ES-I3 (cell line): ENCODE measurements at regions not wholly inside any gene's neighbourhood (a gene's known extent, or its start where the extent isn't known, plus 50 kb on each side); places are given as distances from the start of the nearest gene placed in this dataset.

Source experiments
- H3K36me3 ChIP-seq: 2 replicates; pipeline ENCODE4 v1.6.1; 2013; ENCODE audit warnings: mild to moderate bottlenecking, low read length, control low read depth, moderate library complexity; ENCODE audit not compliant: insufficient read depth
- H3K4me1 ChIP-seq: 2 replicates; pipeline ENCODE4 v1.6.1; 2013; ENCODE audit warnings: mild to moderate bottlenecking, control low read depth, low read length; ENCODE audit not compliant: insufficient read depth
- H3K9ac ChIP-seq: 2 replicates; pipeline ENCODE4 v1.6.1; 2013; ENCODE audit warnings: low read depth, mild to moderate bottlenecking, low read length, moderate library complexity
- H3K9me3 ChIP-seq: 2 replicates; pipeline ENCODE4 v1.6.1; 2013; ENCODE audit warnings: mild to moderate bottlenecking, low read length, moderate library complexity; ENCODE audit not compliant: control insufficient read depth, insufficient read depth

GRCh38 chr2:21642647-21643046 lies 518.9 kb downstream of the TDRD15 start:
- Histone ChIP-seq H3K4me1 (peaks cover 23% of the 10 kb centered on the region), H3K9me3 (no peaks in the 10 kb centered on the region), H3K36me3 (no peaks in the 10 kb centered on the region; the same call in 1 of the 2 replicates), H3K9ac (no peak overlapping the region)

GRCh38 chr2:21643180-21643579 lies 519.4 kb downstream of the TDRD15 start:
- H3K9me3 ChIP-seq: no peaks in the 10 kb centered on the region
- no peaks in the 10 kb centered on the region; the same call in 1 of the 2 replicates for H3K36me3 ChIP-seq
- H3K9ac ChIP-seq: no peak overlapping the region
- H3K4me1 ChIP-seq: peaks cover 23% of the 10 kb centered on the region

- peaks cover 23% of the 10 kb centered on the region for H3K4me1 ChIP-seq
Observed at GRCh38 chr2:21644266-21644665, 520.5 kb downstream of the TDRD15 start.

GRCh38 chr2:21646345-21646744 lies 522.6 kb downstream of the TDRD15 start:
- Histone ChIP-seq H3K9ac (no peak overlapping the region), H3K9me3 (no peaks in the 10 kb centered on the region), H3K36me3 (no peaks in the 10 kb centered on the region), H3K4me1 (peaks cover 21% of the 10 kb centered on the region)

More at GRCh38 chr2:21644266-21644665, 520.5 kb downstream of the TDRD15 start:
- no peaks in the 10 kb centered on the region; the same call in 1 of the 2 replicates for H3K36me3 ChIP-seq
- no peaks in the 10 kb centered on the region for H3K9me3 ChIP-seq
- H3K9ac ChIP-seq: no peak overlapping the region

GRCh38 chr2:21650569-21650968 lies 526.8 kb downstream of the TDRD15 start:
- Histone ChIP-seq H3K36me3 (no peaks in the 10 kb centered on the region), H3K9me3 (no peaks in the 10 kb centered on the region), H3K9ac (no peak overlapping the region), H3K4me1 (peaks cover 9% of the 10 kb centered on the region; the same call in 1 of the 2 replicates)

GRCh38 chr2:21655136-21655535 lies 531.4 kb downstream of the TDRD15 start:
- Histone ChIP-seq H3K9me3 (no peaks in the 10 kb centered on the region), H3K4me1 (peaks cover 13% of the 10 kb centered on the region; the same call in 1 of the 2 replicates), H3K36me3 (no peaks in the 10 kb centered on the region), H3K9ac (no peak overlapping the region)

- H3K9ac ChIP-seq: no peak overlapping the region
- H3K36me3 ChIP-seq: no peaks in the 10 kb centered on the region
Observed at GRCh38 chr2:21656330-21657075, 532.7 kb downstream of the TDRD15 start.

GRCh38 chr2:21657445-21657844 lies 533.7 kb downstream of the TDRD15 start:
- Histone ChIP-seq H3K36me3 (no peaks in the 10 kb centered on the region), H3K4me1 (peaks cover 13% of the 10 kb centered on the region; the same call in 1 of the 2 replicates), H3K9ac (no peak overlapping the region), H3K9me3 (no peaks in the 10 kb centered on the region)

More at GRCh38 chr2:21656330-21657075, 532.7 kb downstream of the TDRD15 start:
- Histone ChIP-seq H3K4me1 (peaks cover 13% of the 10 kb centered on the region; the same call in 1 of the 2 replicates), H3K9me3 (no peaks in the 10 kb centered on the region)

GRCh38 chr2:21658269-21658668 lies 534.5 kb downstream of the TDRD15 start:
- H3K9ac ChIP-seq: no peak overlapping the region
- H3K9me3 ChIP-seq: no peaks in the 10 kb centered on the region
- no peaks in the 10 kb centered on the region for H3K36me3 ChIP-seq
- H3K4me1 ChIP-seq: peaks cover 5% of the 10 kb centered on the region; the same call in 1 of the 2 replicates

- H3K9ac ChIP-seq: no peak overlapping the region
- no peaks in the 10 kb centered on the region for H3K9me3 ChIP-seq
- no peaks in the 10 kb centered on the region for H3K36me3 ChIP-seq
- 0 out of 2 replicates have a peak, but pooled peaks cover 5% of the 10 kb centered on the region for H3K4me1 ChIP-seq
Observed at GRCh38 chr2:21658907-21659477, 535.2 kb downstream of the TDRD15 start.

GRCh38 chr2:21664083-21664482 lies 540.3 kb downstream of the TDRD15 start:
- no peaks in the 10 kb centered on the region for H3K9me3 ChIP-seq
- H3K36me3 ChIP-seq: no peaks in the 10 kb centered on the region
- H3K4me1 ChIP-seq: no peaks in the 10 kb centered on the region; the same call in 1 of the 2 replicates
- no peak overlapping the region for H3K9ac ChIP-seq

- Histone ChIP-seq H3K4me1 (no peaks in the 10 kb centered on the region; the same call in 1 of the 2 replicates), H3K9me3 (no peaks in the 10 kb centered on the region), H3K36me3 (no peaks in the 10 kb centered on the region), H3K9ac (no peak overlapping the region)
Observed at GRCh38 chr2:21667638-21668037, 543.9 kb downstream of the TDRD15 start.

- Histone ChIP-seq H3K9me3 (no peaks in the 10 kb centered on the region), H3K9ac (no peak overlapping the region), H3K4me1 (no peaks in the 10 kb centered on the region; the same call in 1 of the 2 replicates), H3K36me3 (no peaks in the 10 kb centered on the region)
Observed at GRCh38 chr2:21668078-21668710, 544.4 kb downstream of the TDRD15 start.

- no peaks in the 10 kb centered on the region for H3K4me1 ChIP-seq
- H3K36me3 ChIP-seq: no peaks in the 10 kb centered on the region
- no peak overlapping the region for H3K9ac ChIP-seq
- H3K9me3 ChIP-seq: no peaks in the 10 kb centered on the region
Observed at GRCh38 chr2:21676041-21676440, 552.3 kb downstream of the TDRD15 start.
